ENCODE measurements at regions not wholly inside any gene's neighbourhood (a gene's known extent, or its start where the extent isn't known, plus 50 kb on each side); places are given as distances from the start of the nearest gene placed in this dataset.
"Not testable (repeated sequence)": the region's sequence is repeated elsewhere in the genome, so short reads cannot be mapped to it uniquely, and the experiment has no call there.

DNA sequence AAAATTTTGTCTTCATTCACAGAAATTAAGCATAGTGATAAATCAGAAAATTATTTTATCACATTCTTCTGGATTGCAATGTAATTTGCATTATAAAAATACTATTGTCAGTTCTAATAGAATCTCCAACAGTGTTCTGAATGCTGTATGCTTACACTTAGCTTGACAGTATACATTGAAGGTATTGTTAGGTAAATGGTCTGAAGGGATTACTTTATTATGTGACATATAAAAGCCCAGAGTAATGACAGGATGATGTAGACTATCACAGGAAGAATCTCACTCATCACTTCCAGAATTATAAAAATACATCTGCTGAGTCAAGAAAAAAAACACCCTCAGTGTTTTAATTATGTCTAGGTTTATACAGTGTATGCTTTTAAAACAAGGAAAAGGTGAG is 1532.5 kb upstream of the RAG2 start:
- TF ChIP-seq, protein P1, sequence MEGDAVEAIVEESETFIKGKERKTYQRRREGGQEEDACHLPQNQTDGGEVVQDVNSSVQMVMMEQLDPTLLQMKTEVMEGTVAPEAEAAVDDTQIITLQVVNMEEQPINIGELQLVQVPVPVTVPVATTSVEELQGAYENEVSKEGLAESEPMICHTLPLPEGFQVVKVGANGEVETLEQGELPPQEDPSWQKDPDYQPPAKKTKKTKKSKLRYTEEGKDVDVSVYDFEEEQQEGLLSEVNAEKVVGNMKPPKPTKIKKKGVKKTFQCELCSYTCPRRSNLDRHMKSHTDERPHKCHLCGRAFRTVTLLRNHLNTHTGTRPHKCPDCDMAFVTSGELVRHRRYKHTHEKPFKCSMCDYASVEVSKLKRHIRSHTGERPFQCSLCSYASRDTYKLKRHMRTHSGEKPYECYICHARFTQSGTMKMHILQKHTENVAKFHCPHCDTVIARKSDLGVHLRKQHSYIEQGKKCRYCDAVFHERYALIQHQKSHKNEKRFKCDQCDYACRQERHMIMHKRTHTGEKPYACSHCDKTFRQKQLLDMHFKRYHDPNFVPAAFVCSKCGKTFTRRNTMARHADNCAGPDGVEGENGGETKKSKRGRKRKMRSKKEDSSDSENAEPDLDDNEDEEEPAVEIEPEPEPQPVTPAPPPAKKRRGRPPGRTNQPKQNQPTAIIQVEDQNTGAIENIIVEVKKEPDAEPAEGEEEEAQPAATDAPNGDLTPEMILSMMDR (IDR thresholded peaks at IDR 0.05; ENCODE audit: low read depth, low read length) = no peak
- no peak overlapping the region for H3K4me3 ChIP-seq (ENCODE audit: low read depth, low read length)
- in situ Hi-C loops (cut with HindIII; ENCODE audit: low sequenced_read_pairs) = no loop called here
- no peak for DNase-seq (ENCODE audit: low read depth, low spot score)

DNA sequence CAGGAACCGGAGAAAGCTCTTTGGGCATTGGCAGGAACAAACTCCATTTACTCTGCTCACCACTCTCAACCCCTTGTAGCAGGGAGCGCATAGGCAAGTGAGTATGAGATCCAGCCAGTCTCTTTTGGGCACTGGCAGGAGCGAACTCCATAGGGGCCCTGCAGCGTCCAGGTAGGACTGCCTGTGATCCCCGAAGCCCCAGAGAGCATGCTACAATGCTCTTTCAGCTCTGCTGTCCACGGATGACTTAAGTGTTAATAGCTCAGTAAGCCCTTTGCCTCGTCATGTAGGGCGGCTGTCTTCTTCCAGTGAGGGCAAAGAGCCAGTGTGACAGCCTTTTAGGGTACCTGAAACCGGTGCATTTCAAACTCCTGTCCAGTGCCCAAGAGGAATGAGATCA is 1525.6 kb upstream of the RAG2 start:
- no peak for DNase-seq (ENCODE audit: low read depth, low spot score)
- in situ Hi-C loops (cut with HindIII; ENCODE audit: low sequenced_read_pairs) = no loop called here
- TF ChIP-seq, protein P1 (IDR thresholded peaks at IDR 0.05; ENCODE audit: low read depth, low read length) = no peak
- no peak overlapping the region for H3K4me3 ChIP-seq (ENCODE audit: low read depth, low read length)

DNA sequence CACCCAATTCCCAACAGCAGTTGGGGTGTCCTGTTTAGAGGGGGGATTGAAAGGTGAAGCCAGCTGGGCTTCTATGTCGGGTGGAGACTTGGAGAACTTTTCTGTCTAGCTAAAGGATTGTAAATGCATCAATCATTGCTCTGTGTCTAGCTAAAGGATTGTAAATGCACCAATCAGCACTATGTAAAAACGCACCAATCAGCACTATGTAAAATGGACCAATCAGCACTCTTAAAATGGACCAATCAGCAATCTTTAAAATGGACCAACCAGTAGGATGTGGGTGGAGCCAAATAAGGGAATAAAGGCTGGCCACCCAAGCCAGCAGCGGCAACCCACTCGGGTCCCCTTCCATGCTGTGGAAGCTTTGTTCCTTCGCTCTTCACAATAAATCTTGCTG is 1518.6 kb upstream of the RAG2 start:
- H3K4me3 ChIP-seq (ENCODE audit: low read depth, low read length); DNase-seq (ENCODE audit: low read depth, low spot score); in situ Hi-C loops (cut with HindIII; ENCODE audit: low sequenced_read_pairs): not testable (repeated sequence)

DNA sequence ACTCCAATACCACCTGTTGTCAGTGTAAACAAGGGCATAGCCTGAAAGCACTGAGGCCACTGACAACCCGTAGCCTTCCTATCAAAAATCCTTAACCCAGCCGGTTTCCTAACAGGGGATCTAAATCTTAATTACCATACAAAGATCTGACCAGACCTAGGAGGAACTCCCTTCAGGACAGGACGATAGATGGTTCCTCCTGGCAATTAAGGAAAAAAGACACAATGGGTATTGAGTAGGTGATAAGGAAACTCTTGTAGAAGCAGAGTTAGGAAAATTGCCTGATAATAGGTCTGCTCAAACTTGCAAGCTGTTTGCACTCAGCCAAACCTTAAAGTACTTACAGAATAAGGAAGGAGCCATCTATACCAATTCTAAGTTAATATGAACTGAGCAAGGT is 1517.3 kb upstream of the RAG2 start:
- H3K4me3 ChIP-seq (ENCODE audit: low read depth, low read length); in situ Hi-C loops (cut with HindIII; ENCODE audit: low sequenced_read_pairs); DNase-seq (ENCODE audit: low read depth, low spot score): not testable (repeated sequence)

DNA sequence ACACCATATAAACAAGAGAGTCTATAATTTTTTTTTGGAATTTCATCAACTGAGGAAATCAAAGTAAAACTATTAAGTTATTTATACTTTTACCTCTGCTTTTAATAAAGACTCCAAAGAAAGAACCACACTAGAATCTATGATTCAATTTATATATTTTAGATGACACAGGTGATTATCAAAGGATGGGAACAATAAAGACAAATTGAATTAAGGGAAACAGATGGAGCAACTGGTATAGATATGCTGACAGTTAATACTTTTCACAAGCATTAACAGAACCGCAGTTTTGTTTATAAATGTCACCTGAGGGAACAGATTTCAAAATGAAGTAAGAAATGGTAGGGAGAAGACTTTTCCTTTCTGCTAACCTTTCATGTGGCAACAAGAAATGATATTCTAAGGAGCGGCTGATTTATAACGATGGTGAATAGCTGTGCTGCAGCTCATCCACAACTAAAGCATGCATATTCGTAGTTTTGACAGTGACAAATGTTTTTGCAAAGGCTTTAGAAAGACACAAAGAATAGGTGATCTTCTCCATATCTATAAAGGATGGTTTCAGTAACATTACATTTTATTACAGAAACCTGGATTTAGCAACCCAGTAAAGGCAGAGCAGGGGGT is 1502.9 kb upstream of the RAG2 start:
- H3K4me3 ChIP-seq (ENCODE audit: low read depth, low read length) = no peak overlapping the region
- in situ Hi-C loops (cut with HindIII; ENCODE audit: low sequenced_read_pairs) = no loop called here
- TF ChIP-seq, protein P1 (IDR thresholded peaks at IDR 0.05; ENCODE audit: low read depth, low read length) = no peak
- DNase-seq (ENCODE audit: low read depth, low spot score) = no peak

DNA sequence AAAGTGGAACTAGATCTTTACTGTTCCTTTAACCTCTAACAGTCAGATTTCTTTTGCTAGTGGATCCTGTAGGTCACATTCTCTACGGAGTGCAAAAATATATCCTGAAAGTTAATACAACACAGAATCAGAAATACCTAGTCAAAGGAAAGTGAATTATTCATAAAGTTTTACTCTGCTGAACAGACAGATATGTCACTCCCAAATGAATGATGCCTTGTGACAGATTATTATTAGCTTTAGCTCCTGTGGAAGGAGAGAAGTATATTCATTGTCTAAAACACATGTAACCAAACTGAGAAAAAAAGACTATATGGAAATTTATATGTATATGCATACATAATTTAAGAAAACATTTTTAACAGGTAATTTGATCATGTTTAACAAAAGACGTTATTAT is 1497.2 kb upstream of the RAG2 start:
- in situ Hi-C loops (cut with HindIII; ENCODE audit: low sequenced_read_pairs) = no loop called here
- no peak for DNase-seq (ENCODE audit: low read depth, low spot score)
- H3K4me3 ChIP-seq (ENCODE audit: low read depth, low read length) = no peak overlapping the region
- TF ChIP-seq, protein P1 (IDR thresholded peaks at IDR 0.05; ENCODE audit: low read depth, low read length) = no peak

DNA sequence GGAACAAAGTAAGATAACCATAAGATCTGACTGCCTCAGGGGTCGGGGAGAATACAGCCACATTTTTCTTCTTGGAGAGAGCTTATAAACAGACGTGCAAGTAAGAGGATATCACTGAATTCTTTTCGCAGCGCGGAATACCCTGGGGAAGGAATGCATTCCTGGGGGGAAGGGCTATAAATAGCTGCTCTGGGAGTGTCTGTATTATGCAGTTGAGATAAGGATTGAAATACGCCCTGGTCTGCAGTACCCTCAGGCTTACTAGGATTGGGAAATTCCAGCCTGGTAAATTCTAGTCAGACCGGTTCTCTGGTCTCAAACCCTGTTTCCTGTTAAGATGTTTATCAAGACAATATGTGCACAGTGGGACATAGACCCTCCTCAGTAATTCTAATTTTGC is 1491.7 kb upstream of the RAG2 start:
- H3K4me3 ChIP-seq (ENCODE audit: low read depth, low read length) = no peak overlapping the region
- in situ Hi-C loops (cut with HindIII; ENCODE audit: low sequenced_read_pairs) = no loop called here
- DNase-seq (ENCODE audit: low read depth, low spot score) = peak; percentile 14
- TF ChIP-seq, protein P1 (IDR thresholded peaks at IDR 0.05; ENCODE audit: low read depth, low read length) = no peak

DNA sequence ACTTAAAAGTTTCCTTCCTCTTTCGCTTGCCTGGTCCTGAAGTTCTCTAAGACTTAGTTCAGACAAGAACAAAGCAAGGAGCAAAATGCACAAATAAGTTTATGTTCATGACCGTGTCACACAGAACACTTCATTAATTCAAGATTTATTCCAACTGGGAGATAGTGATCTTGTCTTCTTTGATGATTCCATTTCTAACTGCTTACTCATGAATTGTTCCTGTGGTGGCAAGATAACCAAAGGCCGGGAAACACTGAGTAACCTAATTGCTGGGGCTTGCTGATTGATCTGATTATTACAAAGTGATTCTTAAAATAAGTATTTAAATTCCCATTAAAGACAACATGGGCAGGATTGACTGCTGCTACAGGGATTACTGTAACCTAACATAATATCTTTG is 1462.9 kb upstream of the RAG2 start:
- H3K4me3 ChIP-seq (ENCODE audit: low read depth, low read length) = no peak overlapping the region
- TF ChIP-seq, protein P1 (IDR thresholded peaks at IDR 0.05; ENCODE audit: low read depth, low read length) = no peak
- DNase-seq (ENCODE audit: low read depth, low spot score) = no peak
- in situ Hi-C loops (cut with HindIII; ENCODE audit: low sequenced_read_pairs) = no loop called here
